CD4-positive, alpha-beta memory T cell (primary cell): ENCODE measurements at regions not wholly inside any gene's neighbourhood (a gene's known extent, or its start where the extent isn't known, plus 50 kb on each side); places are given as distances from the start of the nearest gene placed in this dataset.
"Not testable (repeated sequence)": the region's sequence is repeated elsewhere in the genome, so short reads cannot be mapped to it uniquely, and the experiment has no call there.

Source experiments
- CTCF ChIA-PET: fragments of 350-600 bp; sonication (Branson Sonifier 250); formaldehyde crosslinking; loops from one replicate; lab custom pipeline; 2021; ENCODE audit warnings: inconsistent platforms; ENCODE audit not compliant: partially characterized antibody; lab: Charles Lee
- POLR2A ChIA-PET: fragments of 350-600 bp; sonication (Branson Sonifier 250); formaldehyde crosslinking; loops from one replicate; lab custom pipeline; 2021; ENCODE audit not compliant: partially characterized antibody; lab: Charles Lee
- DNase-seq, 5 donors: peaks; one replicate each; pipeline versions ENCODE4 v3.0.0 to v3.0.0-alpha.2; 2020 to 2022; ENCODE audit warnings: mixed read lengths in 1 of 5
- H3K27ac ChIP-seq: one replicate; pipeline ENCODE4 v1.7.0; 2013; ENCODE audit warnings: low read depth, low read length
- H3K27me3 ChIP-seq: 2 replicates; pipeline ENCODE4 v1.7.0; 2013; ENCODE audit warnings: mild to moderate bottlenecking, low read length, moderate library complexity; ENCODE audit not compliant: insufficient read depth
- H3K36me3 ChIP-seq: 2 replicates; pipeline ENCODE4 v1.7.0; 2013; ENCODE audit warnings: mild to moderate bottlenecking, low read length, moderate library complexity; ENCODE audit not compliant: insufficient read depth
- H3K4me1 ChIP-seq: 2 replicates; pipeline ENCODE4 v1.7.0; 2013; ENCODE audit warnings: mild to moderate bottlenecking, low read length, moderate library complexity; ENCODE audit not compliant: insufficient read depth
- H3K4me3 ChIP-seq, 2 donors: one replicate each; pipeline ENCODE4 v1.7.0; 2013; ENCODE audit warnings: low read length in 2 of 2, mild to moderate bottlenecking in 1 of 2
- H3K9me3 ChIP-seq, 2 donors: one replicate each; pipeline ENCODE4 v1.7.0; 2013; ENCODE audit warnings: low read length in 2 of 2, control low read depth in 1 of 2; ENCODE audit not compliant: control insufficient read depth in 1 of 2
- H3K27ac Mint-ChIP-seq, 7 donors: one replicate each; pipeline ENCODE4 v1.8.0; 2020 to 2021; ENCODE audit warnings: mixed read lengths in 7 of 7, mild to moderate bottlenecking in 6 of 7, inconsistent platforms in 3 of 7, moderate library complexity in 3 of 7
- H3K27me3 Mint-ChIP-seq, 2 donors: one replicate each; pipeline ENCODE4 v1.8.0; 2020 to 2021; ENCODE audit warnings: mixed read lengths in 2 of 2
- H3K36me3 Mint-ChIP-seq, 2 donors: one replicate each; pipeline ENCODE4 v1.8.0; 2020 to 2021; ENCODE audit warnings: mixed read lengths in 2 of 2, inconsistent platforms in 1 of 2, mild to moderate bottlenecking in 1 of 2
- H3K4me1 Mint-ChIP-seq, 4 donors: one replicate each; pipeline ENCODE4 v1.8.0; 2020 to 2021; ENCODE audit warnings: mixed read lengths in 4 of 4, mild to moderate bottlenecking in 1 of 4
- H3K4me3 Mint-ChIP-seq, 8 donors: one replicate each; pipeline ENCODE4 v1.8.0; 2020 to 2021; ENCODE audit warnings: mixed read lengths in 8 of 8, mild to moderate bottlenecking in 7 of 8, moderate library complexity in 6 of 8, inconsistent platforms in 3 of 8
- H3K9me3 Mint-ChIP-seq, 8 donors: one replicate each; pipeline ENCODE4 v1.8.0; 2020 to 2021; ENCODE audit warnings: mixed read lengths in 8 of 8, mild to moderate bottlenecking in 5 of 8, inconsistent platforms in 3 of 8, moderate library complexity in 1 of 8
- intact Hi-C: fragments of 100-400 bp; cut with micrococcal nuclease; formaldehyde crosslinking; loops from one replicate; pipeline ENCODE4 v1.15.1; 2023

DNA sequence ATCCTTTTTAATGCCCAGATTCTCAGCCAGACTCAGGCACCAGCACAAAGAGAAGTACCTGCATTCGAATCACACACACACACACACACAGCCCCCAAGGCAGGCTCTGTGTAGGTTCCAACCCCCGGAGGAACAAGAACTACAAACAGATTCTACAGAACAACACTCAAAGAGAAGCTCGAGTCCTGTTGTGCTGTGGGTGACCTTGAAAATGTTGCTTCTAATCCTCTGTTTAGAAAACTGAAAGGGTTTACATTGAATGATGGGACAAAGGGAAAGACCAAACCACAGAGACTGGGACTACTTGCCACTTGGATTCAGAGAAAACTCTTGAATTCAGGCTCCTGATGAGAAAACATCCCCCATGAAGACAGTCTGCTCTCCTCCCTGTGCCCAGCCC is 568.8 kb upstream of the C16orf82 start:
- H3K4me1 ChIP-seq, result no peaks in the 10 kb centered on the region
- H3K4me3 Mint-ChIP-seq, result no peak overlapping the region
- ChIA-PET POLR2A (no interaction called here), CTCF (no interaction called here)
- intact Hi-C loops, result no loop called here
- no peaks in the 10 kb centered on the region for H3K36me3 ChIP-seq
- no peak overlapping the region for H3K27ac Mint-ChIP-seq
- no peaks in the 10 kb centered on the region for H3K9me3 ChIP-seq
- H3K4me3 ChIP-seq, result no peak overlapping the region
- no peak for DNase-seq
- no peak overlapping the region for H3K27ac ChIP-seq
- H3K4me1 Mint-ChIP-seq, result no peaks in the 10 kb centered on the region
- peaks cover 3 to 10% of the 10 kb centered on the region in 2 donors for H3K27me3 Mint-ChIP-seq
- no peaks in the 10 kb centered on the region for H3K27me3 ChIP-seq
- no peaks in the 10 kb centered on the region for H3K36me3 Mint-ChIP-seq
- no peaks in the 10 kb centered on the region for H3K9me3 Mint-ChIP-seq

DNA sequence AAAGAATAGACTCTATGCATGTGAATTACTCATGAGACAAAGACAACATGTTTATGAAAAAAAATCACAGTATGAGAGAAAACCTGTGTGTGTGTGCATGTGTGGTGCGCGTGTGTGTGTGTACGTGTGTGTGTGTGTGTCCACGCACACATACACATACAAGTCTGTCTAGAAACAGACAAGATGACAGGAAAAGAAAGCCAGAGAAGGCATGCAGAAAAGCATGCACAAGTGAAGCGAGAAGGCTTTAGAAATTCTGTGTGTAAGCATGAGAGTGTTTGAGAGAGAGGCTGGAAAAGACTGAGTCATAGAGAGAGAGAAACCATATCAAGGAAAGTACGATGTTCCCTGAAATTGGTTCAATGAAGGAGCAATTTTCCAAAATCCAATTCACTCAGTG is 566.4 kb upstream of the C16orf82 start:
- ChIA-PET CTCF (no interaction called here), POLR2A (no interaction called here)
- no peaks in the 10 kb centered on the region for H3K27me3 ChIP-seq
- no peaks in the 10 kb centered on the region for H3K36me3 Mint-ChIP-seq
- H3K36me3 ChIP-seq, result no peaks in the 10 kb centered on the region
- peak overlapping the region in 1 of 7 donors; percentile 20 for H3K27ac Mint-ChIP-seq
- no peak overlapping the region for H3K4me3 ChIP-seq
- no peak overlapping the region for H3K27ac ChIP-seq
- intact Hi-C loops, result no loop called here
- no peaks in the 10 kb centered on the region for H3K9me3 ChIP-seq
- no peak for DNase-seq
- H3K4me1 Mint-ChIP-seq, result no peaks in the 10 kb centered on the region
- peaks cover 2 to 8% of the 10 kb centered on the region in 2 donors for H3K27me3 Mint-ChIP-seq
- H3K4me1 ChIP-seq, result no peaks in the 10 kb centered on the region
- no peak overlapping the region for H3K4me3 Mint-ChIP-seq
- H3K9me3 Mint-ChIP-seq, result no peaks in the 10 kb centered on the region

DNA sequence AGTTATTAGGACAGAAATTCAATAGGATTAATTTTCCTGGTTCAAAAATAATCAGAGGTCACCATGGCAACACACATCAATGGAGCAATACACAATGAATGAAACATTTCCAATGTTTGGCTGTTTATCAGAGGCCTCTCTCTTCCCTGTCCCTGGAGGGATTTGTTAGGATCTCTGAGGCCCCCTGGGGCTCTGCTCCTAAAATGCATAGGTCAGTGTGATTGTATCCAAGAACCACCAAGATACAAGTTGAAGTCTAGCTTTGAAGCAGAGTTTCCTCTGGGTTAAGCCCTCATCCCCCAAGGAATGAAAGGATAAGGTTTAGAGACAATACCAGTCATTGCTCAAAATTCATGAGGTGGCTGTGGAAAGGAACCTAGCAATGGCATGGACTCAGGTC is 561.2 kb upstream of the C16orf82 start:
- H3K36me3 Mint-ChIP-seq, result no peaks in the 10 kb centered on the region
- no peaks in the 10 kb centered on the region for H3K9me3 ChIP-seq
- POLR2A ChIA-PET, result no interaction called here

DNA sequence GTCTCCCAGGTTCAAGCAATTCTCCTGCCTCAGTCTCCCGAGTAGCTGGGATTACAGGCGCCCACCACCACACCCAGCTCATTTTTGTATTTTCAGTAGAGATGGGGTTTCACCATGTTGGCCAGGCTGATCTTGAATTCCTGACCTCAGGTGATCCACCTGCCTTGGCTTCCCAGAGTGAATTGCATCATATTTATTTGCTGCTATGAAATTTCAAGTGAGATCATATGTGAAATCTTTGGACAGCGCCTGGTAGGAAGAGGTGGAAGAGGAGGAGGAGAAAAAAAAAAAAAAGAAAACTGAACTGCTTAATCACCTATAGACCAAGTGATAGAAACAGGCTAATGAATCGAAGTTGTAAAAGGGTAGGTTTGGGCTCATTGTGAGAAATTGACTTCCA is 557.8 kb upstream of the C16orf82 start:
- intact Hi-C loops, POLR2A ChIA-PET, H3K9me3 Mint-ChIP-seq, H3K4me1 Mint-ChIP-seq, H3K27ac ChIP-seq, H3K36me3 ChIP-seq, H3K27me3 ChIP-seq, CTCF ChIA-PET, H3K9me3 ChIP-seq, H3K27me3 Mint-ChIP-seq, DNase-seq, H3K4me1 ChIP-seq, H3K36me3 Mint-ChIP-seq, H3K4me3 ChIP-seq: not testable (repeated sequence)
- H3K4me3 Mint-ChIP-seq, result peak overlapping the region in 1 of 8 donors; percentile 5
- peak overlapping the region in 1 of 7 donors; percentile 42 for H3K27ac Mint-ChIP-seq

More for the DNA sequence above, 561.2 kb upstream of the C16orf82 start:
- no peaks in the 10 kb centered on the region for H3K4me1 ChIP-seq
- intact Hi-C loops, result no loop called here
- no peak overlapping the region for H3K27ac Mint-ChIP-seq
- peaks cover 0 to 2% of the 10 kb centered on the region in 2 donors for H3K27me3 Mint-ChIP-seq
- no peaks in the 10 kb centered on the region for H3K4me1 Mint-ChIP-seq
- no peaks in the 10 kb centered on the region for H3K36me3 ChIP-seq
- no peak overlapping the region for H3K27ac ChIP-seq
- no peak overlapping the region for H3K4me3 Mint-ChIP-seq
- DNase-seq, result no peak
- no peaks in the 10 kb centered on the region for H3K9me3 Mint-ChIP-seq
- no peaks in the 10 kb centered on the region for H3K27me3 ChIP-seq
- H3K4me3 ChIP-seq, result no peak overlapping the region
- CTCF ChIA-PET, result no interaction called here

DNA sequence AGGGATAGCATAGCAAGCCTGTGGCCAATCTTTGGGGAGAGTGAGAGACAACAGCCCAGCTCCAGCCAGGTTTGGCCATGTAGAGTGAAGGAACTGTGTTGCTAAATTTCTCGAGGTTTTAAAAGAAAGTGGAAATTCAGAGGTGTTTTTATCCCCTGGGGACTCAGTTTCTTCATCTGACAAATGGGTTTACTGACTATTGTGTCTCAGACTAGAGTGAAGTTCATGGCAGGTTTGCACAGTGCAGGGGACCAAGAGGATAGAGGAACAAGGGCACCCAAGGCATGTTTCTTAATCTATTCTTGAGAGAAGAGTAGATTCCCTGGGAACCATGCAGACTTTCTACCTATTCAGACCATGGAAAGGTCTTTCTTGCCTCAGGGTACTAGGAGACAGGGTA is 555.8 kb upstream of the C16orf82 start:
- Histone ChIP-seq H3K36me3 (no peaks in the 10 kb centered on the region), H3K27me3 (no peaks in the 10 kb centered on the region), H3K27ac (no peak overlapping the region), H3K9me3 (no peaks in the 10 kb centered on the region), H3K4me3 (no peak overlapping the region), H3K4me1 (no peaks in the 10 kb centered on the region)
- no peak for DNase-seq
- no peaks in the 10 kb centered on the region for H3K4me1 Mint-ChIP-seq
- H3K4me3 Mint-ChIP-seq, result no peak overlapping the region
- ChIA-PET POLR2A (no interaction called here), CTCF (no interaction called here)
- peaks cover 0 to 3% of the 10 kb centered on the region in 2 donors for H3K27me3 Mint-ChIP-seq
- H3K36me3 Mint-ChIP-seq, result no peaks in the 10 kb centered on the region
- intact Hi-C loops, result no loop called here
- no peaks in the 10 kb centered on the region for H3K9me3 Mint-ChIP-seq
- no peak overlapping the region for H3K27ac Mint-ChIP-seq

DNA sequence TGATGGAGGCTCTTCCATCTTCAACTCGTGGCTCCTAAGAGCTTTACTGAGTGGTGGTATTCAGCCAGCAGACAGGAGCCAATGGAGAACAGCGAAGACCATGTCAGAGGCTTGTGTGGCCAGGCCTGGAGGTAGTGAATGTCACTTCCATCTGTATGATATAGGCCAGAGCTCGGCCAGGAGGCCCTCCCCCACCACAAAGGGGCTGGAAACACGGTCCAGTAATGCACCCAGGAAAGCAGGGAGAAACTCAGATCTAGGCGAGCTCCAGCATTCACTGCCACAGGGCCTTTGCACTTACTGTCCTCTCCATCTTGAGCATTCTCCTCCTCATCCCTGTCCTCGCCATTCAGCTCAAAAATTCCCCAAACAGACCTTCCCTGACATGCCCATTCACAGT is 555.3 kb upstream of the C16orf82 start:
- no peak for DNase-seq
- no peaks in the 10 kb centered on the region for H3K27me3 ChIP-seq

DNA sequence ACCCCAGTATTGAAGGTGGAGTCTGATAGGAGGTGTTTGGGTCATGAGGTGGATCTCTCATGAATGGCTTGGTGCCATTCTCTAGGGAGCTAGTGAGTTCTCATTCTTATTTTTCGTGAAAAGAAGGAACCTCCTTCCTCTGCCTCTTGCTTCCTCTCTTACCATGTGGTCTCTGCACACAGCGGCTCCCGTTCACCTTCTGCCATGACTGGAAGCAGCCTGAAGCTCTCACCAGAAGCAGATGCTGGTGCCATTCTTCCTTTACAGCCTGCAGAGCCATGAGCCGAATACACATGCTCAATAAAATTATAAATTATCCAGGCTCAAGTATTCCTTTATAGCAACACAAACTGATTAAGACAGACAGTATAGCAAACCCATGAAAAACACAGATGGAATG is 545.1 kb upstream of the C16orf82 start:
- H3K36me3 ChIP-seq, result no peaks in the 10 kb centered on the region
- CTCF ChIA-PET, result no interaction called here

More for the DNA sequence above, 555.3 kb upstream of the C16orf82 start:
- POLR2A ChIA-PET, result no interaction called here
- Histone ChIP-seq H3K4me1 (no peaks in the 10 kb centered on the region), H3K27ac (no peak overlapping the region), H3K9me3 (no peaks in the 10 kb centered on the region), H3K4me3 (no peak overlapping the region), H3K36me3 (no peaks in the 10 kb centered on the region)
- H3K4me3 Mint-ChIP-seq, result no peak overlapping the region
- CTCF ChIA-PET, result no interaction called here
- H3K27ac Mint-ChIP-seq, result peak overlapping the region in 1 of 7 donors; percentile 51
- H3K4me1 Mint-ChIP-seq, result no peaks in the 10 kb centered on the region
- intact Hi-C loops, result no loop called here
- H3K36me3 Mint-ChIP-seq, result no peaks in the 10 kb centered on the region
- no peaks in the 10 kb centered on the region for H3K9me3 Mint-ChIP-seq
- H3K27me3 Mint-ChIP-seq, result peaks cover 0 to 3% of the 10 kb centered on the region in 2 donors

DNA sequence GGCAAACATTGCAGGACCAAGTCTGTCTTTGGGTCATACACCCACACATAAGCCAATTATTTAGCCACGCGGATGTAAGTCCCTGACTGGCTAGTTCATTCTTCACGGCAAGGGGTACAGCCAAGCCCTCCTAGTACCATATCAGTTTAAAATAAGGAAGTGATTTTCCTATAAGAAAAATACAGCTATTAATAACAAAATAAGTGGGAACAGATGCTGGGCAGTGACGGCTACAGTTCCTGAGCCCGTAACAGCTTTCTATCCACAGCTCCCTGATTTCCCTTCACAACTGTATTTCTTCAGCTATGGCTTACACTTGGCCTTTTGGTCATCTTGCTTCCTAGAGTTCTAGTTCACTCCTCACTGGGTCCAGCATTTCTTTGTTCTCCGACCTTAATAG is 542.4 kb upstream of the C16orf82 start:
- CTCF ChIA-PET, result no interaction called here
- Mint-ChIP-seq H3K4me3 (no peak overlapping the region), H3K27me3 (peaks cover 3 to 8% of the 10 kb centered on the region in 2 donors), H3K36me3 (no peaks in the 10 kb centered on the region), H3K27ac (no peak overlapping the region), H3K9me3 (peaks cover 0 to 2% (median 0%) of the 10 kb centered on the region in 8 donors), H3K4me1 (no peaks in the 10 kb centered on the region)
- no peaks in the 10 kb centered on the region for H3K36me3 ChIP-seq
- no peak overlapping the region for H3K4me3 ChIP-seq
- no peaks in the 10 kb centered on the region for H3K27me3 ChIP-seq
- no peak for DNase-seq
- H3K9me3 ChIP-seq, result no peaks in the 10 kb centered on the region
- H3K27ac ChIP-seq, result no peak overlapping the region
- H3K4me1 ChIP-seq, result no peaks in the 10 kb centered on the region
- POLR2A ChIA-PET, result no interaction called here
- intact Hi-C loops, result loop anchor here (5.0 kb wide), 1 partner anchor 52 kb away; no protein-coding TSS in a partner anchor

More for the DNA sequence above, 545.1 kb upstream of the C16orf82 start:
- H3K27me3 Mint-ChIP-seq, result peaks cover 3 to 12% of the 10 kb centered on the region in 2 donors
- H3K27ac ChIP-seq, result no peak overlapping the region
- no peaks in the 10 kb centered on the region for H3K4me1 Mint-ChIP-seq
- no peak for DNase-seq
- H3K4me3 Mint-ChIP-seq, result no peak overlapping the region
- H3K9me3 Mint-ChIP-seq, result peaks cover 0 to 2% (median 0%) of the 10 kb centered on the region in 8 donors
- no peaks in the 10 kb centered on the region for H3K9me3 ChIP-seq
- no peaks in the 10 kb centered on the region for H3K27me3 ChIP-seq
- no peak overlapping the region for H3K27ac Mint-ChIP-seq
- intact Hi-C loops, result loop anchor here (5.0 kb wide), 1 partner anchor 49 kb away; no protein-coding TSS in a partner anchor
- no peaks in the 10 kb centered on the region for H3K36me3 Mint-ChIP-seq
- POLR2A ChIA-PET, result no interaction called here
- no peaks in the 10 kb centered on the region for H3K4me1 ChIP-seq
- no peak overlapping the region for H3K4me3 ChIP-seq
